ENCODE measurements at regions not wholly inside any gene's neighbourhood (a gene's known extent, or its start where the extent isn't known, plus 50 kb on each side); places are given as distances from the start of the nearest gene placed in this dataset.

DNA sequence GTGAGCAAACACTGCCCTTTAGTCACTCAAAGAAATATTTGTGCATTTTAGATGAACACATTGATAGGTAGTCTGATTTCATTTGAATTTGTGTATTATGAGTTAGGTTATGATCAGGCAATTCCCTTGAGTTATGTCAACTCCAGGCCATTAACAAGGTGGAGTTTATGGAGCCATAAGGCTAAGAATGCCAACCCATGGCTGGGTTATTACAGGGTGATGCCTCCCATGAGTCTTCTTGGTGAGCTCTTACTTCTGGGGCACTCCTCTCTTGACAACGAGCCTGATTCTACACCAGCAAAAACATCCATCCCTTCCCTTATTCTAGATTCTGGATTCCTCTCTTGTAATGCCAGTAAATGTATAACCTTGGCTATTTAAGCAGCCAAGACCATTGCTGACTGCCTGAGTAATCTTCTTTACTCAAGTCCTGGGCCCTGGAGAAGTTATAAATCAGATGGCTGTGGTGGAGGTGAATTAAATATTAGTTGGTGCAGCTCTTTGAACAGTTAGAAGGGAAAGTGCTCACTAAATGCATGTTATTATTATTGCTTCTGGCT, 645.7 kb upstream of the TENM4 start:
- TF ChIP-seq, protein P1, sequence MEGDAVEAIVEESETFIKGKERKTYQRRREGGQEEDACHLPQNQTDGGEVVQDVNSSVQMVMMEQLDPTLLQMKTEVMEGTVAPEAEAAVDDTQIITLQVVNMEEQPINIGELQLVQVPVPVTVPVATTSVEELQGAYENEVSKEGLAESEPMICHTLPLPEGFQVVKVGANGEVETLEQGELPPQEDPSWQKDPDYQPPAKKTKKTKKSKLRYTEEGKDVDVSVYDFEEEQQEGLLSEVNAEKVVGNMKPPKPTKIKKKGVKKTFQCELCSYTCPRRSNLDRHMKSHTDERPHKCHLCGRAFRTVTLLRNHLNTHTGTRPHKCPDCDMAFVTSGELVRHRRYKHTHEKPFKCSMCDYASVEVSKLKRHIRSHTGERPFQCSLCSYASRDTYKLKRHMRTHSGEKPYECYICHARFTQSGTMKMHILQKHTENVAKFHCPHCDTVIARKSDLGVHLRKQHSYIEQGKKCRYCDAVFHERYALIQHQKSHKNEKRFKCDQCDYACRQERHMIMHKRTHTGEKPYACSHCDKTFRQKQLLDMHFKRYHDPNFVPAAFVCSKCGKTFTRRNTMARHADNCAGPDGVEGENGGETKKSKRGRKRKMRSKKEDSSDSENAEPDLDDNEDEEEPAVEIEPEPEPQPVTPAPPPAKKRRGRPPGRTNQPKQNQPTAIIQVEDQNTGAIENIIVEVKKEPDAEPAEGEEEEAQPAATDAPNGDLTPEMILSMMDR (conservative IDR thresholded peaks at IDR 0.05; ENCODE audit: low read depth, low read length): no peak
- no peak for TF ChIP-seq BHLHE40 (IDR thresholded peaks at IDR 0.05; ENCODE audit: low read depth, low read length)
- TF ChIP-seq POLR2A (IDR thresholded peaks at IDR 0.05; ENCODE audit: low read depth, low read length): no peak
- TF ChIP-seq CEBPB (IDR thresholded peaks at IDR 0.05; ENCODE audit: low read depth, low read length): no peak
- no peak for TF ChIP-seq SMC3 (IDR thresholded peaks at IDR 0.05; ENCODE audit: low read depth, low read length)
- TF ChIP-seq RAD21 (IDR thresholded peaks at IDR 0.05; ENCODE audit: low read length): no peak
- TF ChIP-seq, protein P2, sequence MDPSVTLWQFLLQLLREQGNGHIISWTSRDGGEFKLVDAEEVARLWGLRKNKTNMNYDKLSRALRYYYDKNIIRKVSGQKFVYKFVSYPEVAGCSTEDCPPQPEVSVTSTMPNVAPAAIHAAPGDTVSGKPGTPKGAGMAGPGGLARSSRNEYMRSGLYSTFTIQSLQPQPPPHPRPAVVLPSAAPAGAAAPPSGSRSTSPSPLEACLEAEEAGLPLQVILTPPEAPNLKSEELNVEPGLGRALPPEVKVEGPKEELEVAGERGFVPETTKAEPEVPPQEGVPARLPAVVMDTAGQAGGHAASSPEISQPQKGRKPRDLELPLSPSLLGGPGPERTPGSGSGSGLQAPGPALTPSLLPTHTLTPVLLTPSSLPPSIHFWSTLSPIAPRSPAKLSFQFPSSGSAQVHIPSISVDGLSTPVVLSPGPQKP (IDR thresholded peaks at IDR 0.05; ENCODE audit: borderline replicate concordance, low read depth, low read length): no peak
- TF ChIP-seq, protein P3, sequence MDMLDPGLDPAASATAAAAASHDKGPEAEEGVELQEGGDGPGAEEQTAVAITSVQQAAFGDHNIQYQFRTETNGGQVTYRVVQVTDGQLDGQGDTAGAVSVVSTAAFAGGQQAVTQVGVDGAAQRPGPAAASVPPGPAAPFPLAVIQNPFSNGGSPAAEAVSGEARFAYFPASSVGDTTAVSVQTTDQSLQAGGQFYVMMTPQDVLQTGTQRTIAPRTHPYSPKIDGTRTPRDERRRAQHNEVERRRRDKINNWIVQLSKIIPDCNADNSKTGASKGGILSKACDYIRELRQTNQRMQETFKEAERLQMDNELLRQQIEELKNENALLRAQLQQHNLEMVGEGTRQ (IDR thresholded peaks at IDR 0.05; ENCODE audit: low read depth, low read length): no peak
- no peak for TF ChIP-seq MXI1 (IDR thresholded peaks at IDR 0.05; ENCODE audit: borderline replicate concordance, low read depth, low read length)
- no peak for TF ChIP-seq FOS (IDR thresholded peaks at IDR 0.05; ENCODE audit: low read depth, low read length)
- no peak for TF ChIP-seq MAZ (IDR thresholded peaks at IDR 0.05; ENCODE audit: borderline replicate concordance, low read depth, low read length)
- TF ChIP-seq MAFK (IDR thresholded peaks at IDR 0.05; ENCODE audit: low read depth, low read length): no peak
- no peak for TF ChIP-seq RFX5 (IDR thresholded peaks at IDR 0.05; ENCODE audit: low read depth, low read length)
- no peak for TF ChIP-seq NFE2L2 (IDR thresholded peaks at IDR 0.05; ENCODE audit: low read depth, low read length)
